Loucy (cell line): ENCODE measurements at regions not wholly inside any gene's neighbourhood (a gene's known extent, or its start where the extent isn't known, plus 50 kb on each side); places are given as distances from the start of the nearest gene placed in this dataset.

Experiments used
- H2AFZ ChIP-seq: fragments of 200-600 bp; sonication (generic); 2 replicates; pipeline ENCODE4 v1.6.0; 2016; ENCODE audit warnings: antibody characterized with exemption, mild to moderate bottlenecking, low read length, moderate library complexity
- H3F3A ChIP-seq: fragments of 200-600 bp; 2 replicates; pipeline ENCODE4 v1.6.0; 2016; ENCODE audit warnings: antibody characterized with exemption, low read depth, mild to moderate bottlenecking
- H3K27me3 ChIP-seq: fragments of 200-600 bp; sonication (generic); 2 replicates; pipeline ENCODE4 v1.6.1; 2014; ENCODE audit warnings: low read length, mild to moderate bottlenecking; ENCODE audit not compliant: insufficient read depth, poor library complexity, severe bottlenecking
- H3K36me3 ChIP-seq: fragments of 200-600 bp; sonication (generic); 2 replicates; pipeline ENCODE4 v1.6.1; 2016; ENCODE audit warnings: low read length; ENCODE audit not compliant: insufficient read depth
- H3K4me1 ChIP-seq: fragments of 200-600 bp; sonication (generic); 2 replicates; pipeline ENCODE4 v1.5.1; 2014; ENCODE audit warnings: low read length, mild to moderate bottlenecking; ENCODE audit not compliant: insufficient read depth, poor library complexity, severe bottlenecking
- H3K4me2 ChIP-seq: fragments of 200-600 bp; sonication (generic); 2 replicates; pipeline ENCODE4 v1.6.0; 2014; ENCODE audit warnings: antibody characterized with exemption, low read length, low read depth, mild to moderate bottlenecking; ENCODE audit not compliant: poor library complexity, severe bottlenecking
- H3K4me3 ChIP-seq: fragments of 200-600 bp; sonication (generic); 2 replicates; pipeline ENCODE4 v1.5.1; 2014; ENCODE audit warnings: low read length, mild to moderate bottlenecking, mixed read lengths; ENCODE audit not compliant: poor library complexity, severe bottlenecking
- H3K79me2 ChIP-seq: fragments of 200-600 bp; sonication (generic); 2 replicates; pipeline ENCODE4 v1.6.1; 2014; ENCODE audit warnings: low read length; ENCODE audit not compliant: insufficient read depth
- H3K9ac ChIP-seq: fragments of 200-600 bp; sonication (generic); 2 replicates; pipeline ENCODE4 v1.6.0; 2014; ENCODE audit warnings: mild to moderate bottlenecking, low read depth, low read length, moderate library complexity; ENCODE audit not compliant: poor library complexity, severe bottlenecking
- H3K9me2 ChIP-seq: fragments of 200-600 bp; sonication (generic); replicated peaks from 2 replicates; pipeline ENCODE4 v1.6.1; 2016; ENCODE audit warnings: low read depth, low read length, mixed read lengths
- H3K9me3 ChIP-seq: fragments of 200-600 bp; sonication (generic); 2 replicates; pipeline ENCODE4 v1.6.1; 2014; ENCODE audit warnings: mild to moderate bottlenecking, antibody characterized with exemption, low read length, low read depth; ENCODE audit not compliant: insufficient read depth
- H4K20me1 ChIP-seq: fragments of 200-600 bp; sonication (generic); 2 replicates; pipeline ENCODE4 v1.6.0; 2014; ENCODE audit warnings: antibody characterized with exemption, low read length, mild to moderate bottlenecking; ENCODE audit not compliant: insufficient read depth, poor library complexity, severe bottlenecking
- CTCF ChIP-seq: fragments of 200-600 bp; sonication (generic); conservative IDR thresholded peaks from 2 replicates; pipeline ENCODE4 v1.5.1; 2014; ENCODE audit warnings: mild to moderate bottlenecking, antibody characterized with exemption, low read length
- EZH2phosphoT487 ChIP-seq: fragments of 200-600 bp; IDR thresholded peaks from 2 replicates; pipeline ENCODE4 v1.6.1; 2018; ENCODE audit warnings: antibody characterized with exemption, mild to moderate bottlenecking, moderate library complexity, borderline replicate concordance

- Histone ChIP-seq H3K9me3 (no peaks in the 10 kb centered on the region), H3K36me3 (no peaks in the 10 kb centered on the region), H4K20me1 (no peaks in the 10 kb centered on the region), H3K79me2 (no peaks in the 10 kb centered on the region), H2AFZ (no peak overlapping the region), H3K27me3 (no peaks in the 10 kb centered on the region), H3K4me3 (no peak overlapping the region), H3K4me2 (no peak overlapping the region), H3K9ac (no peak overlapping the region), H3F3A (no peaks in the 10 kb centered on the region), H3K4me1 (no peaks in the 10 kb centered on the region), H3K9me2 (no peaks in the 10 kb centered on the region)
- TF ChIP-seq EZH2phosphoT487 (no peak), CTCF (no peak)
These were observed 846.9 kb upstream of the ACVR2A start for GRCh38 chr2:146997945-146998344.

- H3K9me3 ChIP-seq, result no peaks in the 10 kb centered on the region
- H3K27me3 ChIP-seq, result no peaks in the 10 kb centered on the region
- H3F3A ChIP-seq, result no peaks in the 10 kb centered on the region
- H3K9ac ChIP-seq, result no peak overlapping the region
- no peak overlapping the region for H3K4me2 ChIP-seq
- H3K9me2 ChIP-seq, result no peaks in the 10 kb centered on the region
- no peaks in the 10 kb centered on the region for H3K79me2 ChIP-seq
- H4K20me1 ChIP-seq, result no peaks in the 10 kb centered on the region
- H3K4me3 ChIP-seq, result no peak overlapping the region
- TF ChIP-seq EZH2phosphoT487, result no peak
- TF ChIP-seq CTCF, result no peak
- H3K36me3 ChIP-seq, result no peaks in the 10 kb centered on the region
- H3K4me1 ChIP-seq, result no peaks in the 10 kb centered on the region
- H2AFZ ChIP-seq, result no peak overlapping the region
These were observed 847.3 kb upstream of the ACVR2A start for GRCh38 chr2:146997488-146997887.

GRCh38 chr2:146994246-146994645, 850.6 kb upstream of the ACVR2A start:
- TF ChIP-seq EZH2phosphoT487, result no peak
- no peak for TF ChIP-seq CTCF
- no peaks in the 10 kb centered on the region for H3F3A ChIP-seq

More at GRCh38 chr2:146994246-146994645, 850.6 kb upstream of the ACVR2A start:
- H3K79me2 ChIP-seq, result no peaks in the 10 kb centered on the region
- no peaks in the 10 kb centered on the region for H3K9me3 ChIP-seq
- no peaks in the 10 kb centered on the region for H3K9me2 ChIP-seq
- H3K9ac ChIP-seq, result no peak overlapping the region
- H3K4me2 ChIP-seq, result no peak overlapping the region
- no peaks in the 10 kb centered on the region for H3K36me3 ChIP-seq
- no peak overlapping the region for H2AFZ ChIP-seq
- no peaks in the 10 kb centered on the region for H3K4me1 ChIP-seq
- no peak overlapping the region for H3K4me3 ChIP-seq
- H4K20me1 ChIP-seq, result no peaks in the 10 kb centered on the region
- H3K27me3 ChIP-seq, result no peaks in the 10 kb centered on the region
